Globus pallidus (tissue), 1 donor: ENCODE measurements at regions not wholly inside any gene's neighbourhood (a gene's known extent, or its start where the extent isn't known, plus 50 kb on each side); places are given as distances from the start of the nearest gene placed in this dataset.

ENCODE experiments used
- DNase-seq: peaks from one replicate; pipeline ENCODE4 v3.0.0-alpha.2; 2015; ENCODE audit warnings: low spot score

- no peak for DNase-seq
These were observed 140.2 kb upstream of the ID2 start for GRCh38 chr2:8541636-8542035.

- no peak for DNase-seq
These were observed 139.3 kb upstream of the ID2 start for GRCh38 chr2:8542381-8543059.

DNA sequence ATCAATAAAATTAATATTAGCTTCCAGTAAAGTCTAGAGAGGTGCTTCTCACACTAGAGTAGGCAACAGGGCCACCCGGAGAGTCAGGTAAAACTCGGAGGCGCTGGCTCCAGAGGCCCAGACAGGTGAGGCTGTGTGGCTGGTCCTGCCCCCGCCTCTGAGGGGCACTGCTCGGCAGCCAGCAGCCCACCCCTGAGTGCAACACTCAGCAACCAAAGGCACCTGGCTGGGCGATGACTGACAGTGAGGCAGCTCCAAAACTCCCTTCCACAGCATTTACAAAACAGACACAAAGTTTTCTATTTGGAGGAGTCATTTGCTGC lies 138.8 kb upstream of the ID2 start:
- DNase-seq = no peak

GRCh38 chr2:8543383-8544170 lies 138.3 kb upstream of the ID2 start:
- DNase-seq = peak; percentile 29

GRCh38 chr2:8544171-8544785 lies 137.6 kb upstream of the ID2 start:
- no peak for DNase-seq

DNA sequence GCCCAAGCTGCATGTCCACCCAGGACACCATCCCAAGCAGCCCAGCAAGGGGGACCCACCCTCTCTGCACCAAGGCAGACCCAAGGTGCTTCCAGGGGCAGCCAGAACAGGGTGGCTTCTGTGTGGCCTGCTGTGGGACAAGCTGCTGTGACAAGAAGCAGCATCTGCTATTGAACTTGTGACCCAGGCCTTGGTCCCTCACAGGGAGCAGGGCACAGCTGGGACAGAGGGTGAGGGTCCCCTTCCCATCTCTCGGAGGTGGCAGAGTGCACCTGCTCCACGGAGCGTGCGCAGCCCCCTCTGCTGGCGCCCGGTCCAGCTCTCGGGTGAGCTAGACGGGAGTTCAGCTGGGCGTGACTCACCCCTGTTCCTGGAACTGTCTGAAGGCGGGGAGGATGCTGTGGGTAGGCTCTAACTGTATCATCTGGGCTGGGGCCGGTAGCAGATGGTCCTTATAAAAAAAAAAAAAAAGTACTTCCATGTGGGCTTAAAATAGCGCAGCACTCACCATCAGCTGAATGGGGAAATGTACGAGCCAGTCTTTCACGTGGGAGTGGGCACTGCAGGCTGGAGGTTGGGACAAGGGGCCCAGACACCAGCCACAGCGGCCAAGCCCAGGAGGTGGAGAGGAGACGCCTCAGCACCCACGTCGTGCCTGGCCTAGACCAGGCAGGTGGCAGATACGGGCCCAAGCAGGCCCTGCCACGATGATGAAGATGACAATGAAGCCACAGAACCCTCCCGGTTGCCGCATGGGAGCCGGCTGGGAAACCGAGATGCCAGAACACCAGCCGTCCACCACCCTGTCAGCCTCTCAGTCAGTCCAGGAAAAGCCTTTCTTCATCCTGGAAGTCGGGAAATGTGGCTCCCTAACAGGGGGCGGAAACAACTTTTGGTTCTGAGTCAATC lies 136.8 kb upstream of the ID2 start:
- DNase-seq = peak; percentile 40

DNA sequence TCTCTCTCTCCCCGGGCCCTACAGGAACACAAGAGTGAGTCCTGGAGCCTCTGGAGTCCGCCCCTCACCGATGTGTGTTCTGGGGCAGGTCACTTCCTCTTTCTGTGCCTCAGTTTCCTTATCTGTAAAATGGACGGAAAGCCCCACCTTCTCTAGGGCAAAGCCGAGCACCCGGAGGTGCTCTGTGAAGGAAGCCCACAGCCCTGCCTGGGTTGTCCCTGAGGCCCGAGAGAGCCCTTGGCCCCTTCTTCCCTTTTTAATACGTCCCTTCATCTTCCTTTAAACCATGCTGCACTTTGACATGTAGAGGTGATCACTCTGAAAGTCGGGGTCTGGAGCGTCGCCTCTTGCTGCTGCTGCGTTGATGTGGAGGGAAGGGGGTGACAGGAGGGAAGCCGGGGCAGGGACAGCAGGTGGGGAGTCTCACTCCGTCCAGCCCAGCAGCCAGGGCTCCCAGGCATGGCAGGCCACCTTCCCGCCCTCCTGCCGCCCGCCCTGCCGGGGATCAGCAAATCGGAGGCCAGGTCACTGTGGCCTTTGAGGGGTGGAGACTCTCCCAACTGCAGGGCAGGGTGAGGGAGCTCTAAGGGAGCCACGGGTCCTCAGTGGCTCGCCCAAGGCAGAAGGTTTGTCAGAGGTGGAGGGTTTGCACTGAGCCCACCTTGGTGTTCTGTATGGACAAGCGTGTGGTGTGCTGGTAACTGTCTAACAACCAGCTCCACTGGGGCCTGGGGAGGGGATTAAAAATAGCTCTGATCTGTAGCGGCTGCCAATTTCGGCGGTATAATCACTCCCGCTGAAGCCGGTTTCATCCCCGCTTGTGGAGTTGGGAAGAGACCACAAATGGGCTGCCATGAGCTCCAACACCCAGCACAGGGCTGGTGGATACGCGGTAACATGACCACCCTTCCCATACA lies 135.9 kb upstream of the ID2 start:
- no peak for DNase-seq

GRCh38 chr2:8546612-8547283 lies 135.1 kb upstream of the ID2 start:
- DNase-seq = no peak

DNA sequence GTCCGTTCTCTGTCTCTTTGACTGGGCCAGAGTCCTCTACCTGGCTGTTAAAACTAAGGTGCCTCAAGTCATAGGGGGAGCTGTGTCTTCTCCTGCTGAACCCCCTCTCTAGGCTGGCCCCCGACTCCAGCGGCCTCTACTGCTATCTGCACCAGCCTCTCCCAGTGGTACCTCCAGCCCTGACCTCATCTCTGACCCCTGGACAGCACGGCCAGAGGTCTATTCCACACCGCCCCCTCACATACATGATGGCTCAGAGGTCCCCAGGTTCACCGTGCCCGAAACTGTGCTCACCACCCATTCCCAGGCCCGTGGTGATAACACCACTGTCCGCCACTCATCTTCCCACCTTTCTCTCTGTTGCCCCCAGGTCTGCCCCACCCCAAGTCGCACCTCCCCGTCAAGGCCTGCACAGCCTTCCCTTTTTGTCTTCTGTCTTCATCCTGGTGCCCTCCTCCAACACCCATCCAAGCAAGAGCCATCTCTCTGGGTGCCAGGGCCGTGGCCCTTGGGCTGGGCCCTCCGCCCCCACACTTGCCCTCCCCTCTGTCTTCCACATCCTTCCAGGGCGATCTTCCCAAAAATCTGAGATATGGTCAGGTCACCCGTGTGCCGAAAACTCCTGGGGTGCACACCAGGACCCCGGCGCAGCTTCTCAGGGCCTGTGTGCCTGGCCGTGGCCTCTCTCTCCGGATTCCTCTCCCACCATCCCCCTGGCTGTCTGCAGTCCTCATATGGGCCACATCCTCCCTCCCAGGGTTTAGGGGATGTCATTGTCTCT lies 134.4 kb upstream of the ID2 start:
- DNase-seq = no peak

GRCh38 chr2:8548065-8548618 lies 133.7 kb upstream of the ID2 start:
- no peak for DNase-seq

- no peak for DNase-seq
These were observed 133.2 kb upstream of the ID2 start for GRCh38 chr2:8548619-8549150.

DNA sequence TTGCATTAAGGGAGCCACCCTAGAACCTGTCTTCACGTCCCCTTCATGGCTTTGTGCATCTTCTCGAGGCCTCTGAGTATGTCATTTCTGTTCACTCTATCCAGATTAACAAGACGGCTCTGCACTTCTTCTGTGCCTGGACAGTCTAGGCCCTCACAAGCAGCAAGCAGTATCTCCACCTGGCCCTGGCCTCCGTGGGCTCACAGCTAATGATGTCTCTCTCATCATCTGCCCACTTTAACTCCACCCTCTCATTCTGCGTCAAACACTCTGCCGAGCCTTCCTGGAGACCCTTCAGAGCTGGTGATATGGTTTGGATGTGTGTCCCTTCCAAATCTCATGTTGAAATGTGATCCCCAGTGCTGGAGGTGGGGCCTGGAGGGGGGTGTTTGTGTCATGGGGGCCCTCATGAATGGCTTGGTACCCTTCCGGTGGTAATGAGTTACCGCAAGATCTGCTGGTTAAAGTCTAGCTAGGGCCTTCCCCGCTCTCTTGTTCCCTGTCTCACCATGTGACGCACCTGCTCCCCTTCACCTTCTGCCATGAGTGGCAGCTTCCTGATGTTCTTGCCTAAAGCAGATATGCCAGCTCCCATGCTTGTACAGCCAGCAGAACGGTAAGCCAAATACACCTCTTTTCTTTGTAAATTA lies 132.5 kb upstream of the ID2 start:
- DNase-seq = no peak

DNA sequence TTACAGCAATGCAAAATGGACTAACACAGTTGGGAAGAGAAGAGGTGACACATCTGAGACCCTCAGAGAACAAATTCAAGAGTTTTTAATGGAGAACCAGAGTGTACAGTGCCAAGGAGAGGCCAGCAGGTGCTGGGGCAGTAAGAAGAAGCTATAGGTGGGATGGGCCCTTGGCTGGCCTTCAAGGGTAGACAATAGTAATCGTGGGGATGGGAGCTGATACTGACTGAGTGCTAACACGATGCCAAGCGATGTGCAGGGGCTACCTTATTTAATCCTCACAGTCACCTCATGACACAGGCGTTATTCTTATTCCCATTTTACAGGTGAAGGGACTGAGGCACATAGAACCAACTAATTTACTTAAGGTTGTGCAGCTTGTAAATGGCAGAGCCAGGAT lies 131.9 kb upstream of the ID2 start:
- no peak for DNase-seq

- no peak for DNase-seq
These were observed 131.4 kb upstream of the ID2 start for GRCh38 chr2:8550481-8550880.

GRCh38 chr2:8550937-8551621 lies 130.8 kb upstream of the ID2 start:
- no peak for DNase-seq

- DNase-seq = no peak
These were observed 130.2 kb upstream of the ID2 start for GRCh38 chr2:8551622-8552074.

GRCh38 chr2:8552293-8552801 lies 129.5 kb upstream of the ID2 start:
- no peak for DNase-seq

DNA sequence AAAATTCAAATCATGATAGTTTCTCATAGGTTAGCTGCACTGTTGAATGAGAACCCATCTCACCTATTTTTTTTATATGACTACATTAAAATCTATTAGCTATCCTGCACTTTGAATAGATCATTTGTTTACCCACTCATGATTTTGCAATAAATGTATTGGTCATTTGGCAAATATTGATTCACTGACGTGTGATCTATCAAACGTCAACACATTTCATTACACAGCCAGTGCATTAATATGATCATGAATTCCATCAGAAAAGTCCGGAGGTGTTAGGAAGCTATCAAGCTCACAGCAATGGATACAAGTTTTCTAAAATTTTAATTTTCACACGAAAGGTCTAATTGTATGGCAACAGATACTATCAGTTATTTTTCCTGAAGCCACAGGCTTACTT lies 128.2 kb upstream of the ID2 start:
- no peak for DNase-seq
